ENCODE measurements at regions not wholly inside any gene's neighbourhood (a gene's known extent, or its start where the extent isn't known, plus 50 kb on each side); places are given as distances from the start of the nearest gene placed in this dataset.

- Histone ChIP-seq H3K4me3 (ENCODE audit: low read length) (no peak overlapping the region), H3K9ac (ENCODE audit: extremely low read depth, low read length, poor library complexity, severe bottlenecking) (no peak overlapping the region), H3K36me3 (ENCODE audit: control insufficient read depth, insufficient read depth, low read length) (no peaks in the 10 kb centered on the region), H3K4me1 (ENCODE audit: control insufficient read depth, insufficient read depth, low read length) (no peaks in the 10 kb centered on the region), H3K9me3 (ENCODE audit: control insufficient read depth, low read length) (no peaks in the 10 kb centered on the region), H3K27ac (ENCODE audit: low read depth, low read length) (no peak overlapping the region), H3K27me3 (ENCODE audit: control insufficient read depth, insufficient read depth, low read length, poor library complexity, severe bottlenecking) (no peaks in the 10 kb centered on the region)
- no peaks in the 10 kb centered on the region for H3K9me3 Mint-ChIP-seq
- no peak overlapping the region for H3K4me3 Mint-ChIP-seq
- H3K27me3 Mint-ChIP-seq (ENCODE audit: insufficient read depth), result peaks cover 32% of the 10 kb centered on the region
- WGBS, 2 experiments (ENCODE audit: insufficient coverage in 1 of 2, insufficient read length in 1 of 2), result 34 to 40% methylated on average over 1 to 4 of the region's 4 CpGs
- H3K27ac Mint-ChIP-seq, result no peak overlapping the region
- no peaks in the 10 kb centered on the region for H3K36me3 Mint-ChIP-seq (ENCODE audit: low read depth)
- DNase-seq, result peak; percentile 62
- no peaks in the 10 kb centered on the region for H3K4me1 Mint-ChIP-seq
- TF ChIP-seq CTCF (conservative IDR thresholded peaks at IDR 0.05), result no peak
Measured at GRCh38 chr2:75870133-75870532, 159.4 kb upstream of the GCFC2 start.

- Histone ChIP-seq H3K9ac (ENCODE audit: extremely low read depth, low read length, poor library complexity, severe bottlenecking) (no peak overlapping the region), H3K4me3 (ENCODE audit: low read length) (no peak overlapping the region), H3K27me3 (ENCODE audit: control insufficient read depth, insufficient read depth, low read length, poor library complexity, severe bottlenecking) (no peaks in the 10 kb centered on the region), H3K36me3 (ENCODE audit: control insufficient read depth, insufficient read depth, low read length) (no peaks in the 10 kb centered on the region), H3K27ac (ENCODE audit: low read depth, low read length) (no peak overlapping the region), H3K9me3 (ENCODE audit: control insufficient read depth, low read length) (no peaks in the 10 kb centered on the region), H3K4me1 (ENCODE audit: control insufficient read depth, insufficient read depth, low read length) (no peaks in the 10 kb centered on the region)
- no peak overlapping the region for H3K27ac Mint-ChIP-seq
- no peak overlapping the region for H3K4me3 Mint-ChIP-seq
- 78 to 92% methylated on average over 1 to 8 of the region's 8 CpGs for WGBS, 2 experiments (ENCODE audit: insufficient coverage in 1 of 2, insufficient read length in 1 of 2)
- no peak for TF ChIP-seq CTCF (conservative IDR thresholded peaks at IDR 0.05)
- H3K27me3 Mint-ChIP-seq (ENCODE audit: insufficient read depth), result peaks cover 17% of the 10 kb centered on the region
- no peaks in the 10 kb centered on the region for H3K36me3 Mint-ChIP-seq (ENCODE audit: low read depth)
- no peaks in the 10 kb centered on the region for H3K4me1 Mint-ChIP-seq
- no peaks in the 10 kb centered on the region for H3K9me3 Mint-ChIP-seq
- DNase-seq, result no peak
Measured at GRCh38 chr2:75865702-75866101, 155.0 kb upstream of the GCFC2 start.

- Histone ChIP-seq H3K36me3 (ENCODE audit: control insufficient read depth, insufficient read depth, low read length) (no peaks in the 10 kb centered on the region), H3K27ac (ENCODE audit: low read depth, low read length) (no peak overlapping the region), H3K4me3 (ENCODE audit: low read length) (no peak overlapping the region), H3K4me1 (ENCODE audit: control insufficient read depth, insufficient read depth, low read length) (no peaks in the 10 kb centered on the region), H3K9me3 (ENCODE audit: control insufficient read depth, low read length) (no peaks in the 10 kb centered on the region), H3K9ac (ENCODE audit: extremely low read depth, low read length, poor library complexity, severe bottlenecking) (no peak overlapping the region), H3K27me3 (ENCODE audit: control insufficient read depth, insufficient read depth, low read length, poor library complexity, severe bottlenecking) (no peaks in the 10 kb centered on the region)
- H3K4me1 Mint-ChIP-seq, result no peaks in the 10 kb centered on the region
- DNase-seq, result no peak
- no peaks in the 10 kb centered on the region for H3K36me3 Mint-ChIP-seq (ENCODE audit: low read depth)
- H3K27ac Mint-ChIP-seq, result no peak overlapping the region
- H3K4me3 Mint-ChIP-seq, result no peak overlapping the region
- WGBS, 2 experiments (ENCODE audit: insufficient coverage in 1 of 2, insufficient read length in 1 of 2), result 86 to 100% methylated on average over 1 to 2 of the region's 2 CpGs
- no peaks in the 10 kb centered on the region for H3K9me3 Mint-ChIP-seq
- TF ChIP-seq CTCF (conservative IDR thresholded peaks at IDR 0.05), result no peak
- peaks cover 16% of the 10 kb centered on the region for H3K27me3 Mint-ChIP-seq (ENCODE audit: insufficient read depth)
Measured at GRCh38 chr2:75865083-75865482, 154.4 kb upstream of the GCFC2 start.
